Neural cell (in vitro differentiated cells): ENCODE measurements at regions not wholly inside any gene's neighbourhood (a gene's known extent, or its start where the extent isn't known, plus 50 kb on each side); places are given as distances from the start of the nearest gene placed in this dataset.

Experiments used
- EP300 ChIP-seq: fragments of 450-650 bp; conservative IDR thresholded peaks from 2 replicates; pipeline ENCODE4 v1.6.1; 2014; ENCODE audit warnings: antibody characterized with exemption, mild to moderate bottlenecking, moderate library complexity; ENCODE audit not compliant: poor library complexity, severe bottlenecking
- EZH2 ChIP-seq: fragments of 200-600, 300-800 bp; shearing (Covaris generic), sonication (generic); IDR thresholded peaks from 2 replicates; pipeline ENCODE4 v1.6.1; 2014; ENCODE audit warnings: antibody characterized with exemption, low read length, borderline replicate concordance, mild to moderate bottlenecking; ENCODE audit not compliant: insufficient read depth, poor library complexity, severe bottlenecking
- POLR2AphosphoS5 ChIP-seq: IDR thresholded peaks from 2 replicates; pipeline ENCODE4 v1.6.1; 2012
- RAD21 ChIP-seq: fragments of 450-650 bp; conservative IDR thresholded peaks from 2 replicates; pipeline ENCODE4 v1.6.1; 2014; ENCODE audit warnings: antibody characterized with exemption, mild to moderate bottlenecking, moderate library complexity
- SMC3 ChIP-seq: fragments of 450-650 bp; conservative IDR thresholded peaks from 2 replicates; pipeline ENCODE4 v1.6.1; 2014; ENCODE audit warnings: antibody characterized with exemption, mild to moderate bottlenecking, moderate library complexity; ENCODE audit not compliant: poor library complexity
- TF ChIP-seq, protein P1 (sequence below): fragments of 450-650 bp; IDR thresholded peaks from 2 replicates; pipeline ENCODE4 v1.5.1; 2014; ENCODE audit warnings: antibody characterized with exemption, mild to moderate bottlenecking, moderate library complexity; ENCODE audit not compliant: poor library complexity, severe bottlenecking
- TF ChIP-seq, protein P2 (sequence below): IDR thresholded peaks from 2 replicates; pipeline ENCODE4 v1.6.1; 2012; ENCODE audit warnings: borderline replicate concordance

DNA sequence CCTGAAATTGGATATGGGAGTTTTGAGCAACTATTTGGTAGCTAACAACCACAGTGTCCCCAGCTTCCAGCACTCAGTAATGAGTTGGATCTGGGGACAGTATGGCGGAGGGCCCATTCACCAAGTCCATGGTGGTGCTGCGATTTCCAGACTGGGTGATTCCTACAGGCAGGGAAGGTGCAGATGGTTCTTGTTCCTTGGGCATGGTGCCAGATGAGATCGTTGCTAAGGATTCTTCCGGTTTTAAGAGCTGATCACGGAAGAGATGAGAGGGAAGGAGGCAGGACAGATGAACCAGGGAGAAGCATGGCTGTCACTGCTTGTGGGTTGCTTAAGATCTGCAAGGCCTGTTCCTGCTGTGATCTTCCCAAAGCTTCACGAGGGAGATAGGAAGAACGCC is 380.3 kb downstream of the TCERG1L start:
- TF ChIP-seq, protein P1, sequence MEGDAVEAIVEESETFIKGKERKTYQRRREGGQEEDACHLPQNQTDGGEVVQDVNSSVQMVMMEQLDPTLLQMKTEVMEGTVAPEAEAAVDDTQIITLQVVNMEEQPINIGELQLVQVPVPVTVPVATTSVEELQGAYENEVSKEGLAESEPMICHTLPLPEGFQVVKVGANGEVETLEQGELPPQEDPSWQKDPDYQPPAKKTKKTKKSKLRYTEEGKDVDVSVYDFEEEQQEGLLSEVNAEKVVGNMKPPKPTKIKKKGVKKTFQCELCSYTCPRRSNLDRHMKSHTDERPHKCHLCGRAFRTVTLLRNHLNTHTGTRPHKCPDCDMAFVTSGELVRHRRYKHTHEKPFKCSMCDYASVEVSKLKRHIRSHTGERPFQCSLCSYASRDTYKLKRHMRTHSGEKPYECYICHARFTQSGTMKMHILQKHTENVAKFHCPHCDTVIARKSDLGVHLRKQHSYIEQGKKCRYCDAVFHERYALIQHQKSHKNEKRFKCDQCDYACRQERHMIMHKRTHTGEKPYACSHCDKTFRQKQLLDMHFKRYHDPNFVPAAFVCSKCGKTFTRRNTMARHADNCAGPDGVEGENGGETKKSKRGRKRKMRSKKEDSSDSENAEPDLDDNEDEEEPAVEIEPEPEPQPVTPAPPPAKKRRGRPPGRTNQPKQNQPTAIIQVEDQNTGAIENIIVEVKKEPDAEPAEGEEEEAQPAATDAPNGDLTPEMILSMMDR: no peak
- no peak for TF ChIP-seq EP300
- no peak for TF ChIP-seq EZH2
- TF ChIP-seq, protein P2, sequence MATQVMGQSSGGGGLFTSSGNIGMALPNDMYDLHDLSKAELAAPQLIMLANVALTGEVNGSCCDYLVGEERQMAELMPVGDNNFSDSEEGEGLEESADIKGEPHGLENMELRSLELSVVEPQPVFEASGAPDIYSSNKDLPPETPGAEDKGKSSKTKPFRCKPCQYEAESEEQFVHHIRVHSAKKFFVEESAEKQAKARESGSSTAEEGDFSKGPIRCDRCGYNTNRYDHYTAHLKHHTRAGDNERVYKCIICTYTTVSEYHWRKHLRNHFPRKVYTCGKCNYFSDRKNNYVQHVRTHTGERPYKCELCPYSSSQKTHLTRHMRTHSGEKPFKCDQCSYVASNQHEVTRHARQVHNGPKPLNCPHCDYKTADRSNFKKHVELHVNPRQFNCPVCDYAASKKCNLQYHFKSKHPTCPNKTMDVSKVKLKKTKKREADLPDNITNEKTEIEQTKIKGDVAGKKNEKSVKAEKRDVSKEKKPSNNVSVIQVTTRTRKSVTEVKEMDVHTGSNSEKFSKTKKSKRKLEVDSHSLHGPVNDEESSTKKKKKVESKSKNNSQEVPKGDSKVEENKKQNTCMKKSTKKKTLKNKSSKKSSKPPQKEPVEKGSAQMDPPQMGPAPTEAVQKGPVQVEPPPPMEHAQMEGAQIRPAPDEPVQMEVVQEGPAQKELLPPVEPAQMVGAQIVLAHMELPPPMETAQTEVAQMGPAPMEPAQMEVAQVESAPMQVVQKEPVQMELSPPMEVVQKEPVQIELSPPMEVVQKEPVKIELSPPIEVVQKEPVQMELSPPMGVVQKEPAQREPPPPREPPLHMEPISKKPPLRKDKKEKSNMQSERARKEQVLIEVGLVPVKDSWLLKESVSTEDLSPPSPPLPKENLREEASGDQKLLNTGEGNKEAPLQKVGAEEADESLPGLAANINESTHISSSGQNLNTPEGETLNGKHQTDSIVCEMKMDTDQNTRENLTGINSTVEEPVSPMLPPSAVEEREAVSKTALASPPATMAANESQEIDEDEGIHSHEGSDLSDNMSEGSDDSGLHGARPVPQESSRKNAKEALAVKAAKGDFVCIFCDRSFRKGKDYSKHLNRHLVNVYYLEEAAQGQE: no peak
- no peak for TF ChIP-seq POLR2AphosphoS5
- TF ChIP-seq RAD21: no peak
- no peak for TF ChIP-seq SMC3
